Omental fat pad (tissue), 3 donors: ENCODE measurements at regions not wholly inside any gene's neighbourhood (a gene's known extent, or its start where the extent isn't known, plus 50 kb on each side); places are given as distances from the start of the nearest gene placed in this dataset.

Experiments
- ATAC-seq: fragments of 150-250 bp; one replicate; pipeline ENCODE4 v1.9.1; 2016; ENCODE audit warnings: mild to moderate bottlenecking, moderate library complexity; ENCODE audit not compliant: low FRiP score
- DNase-seq: peaks from one replicate; pipeline ENCODE4 v3.0.0-alpha.2; 2019; ENCODE audit warnings: low spot score
- TF ChIP-seq, protein P1 (sequence below), 3 donors: fragments of 450-650 bp; IDR thresholded peaks; one replicate each; pipeline ENCODE4 v1.5.1; 2016 to 2017; ENCODE audit warnings: antibody characterized with exemption in 3 of 3, mild to moderate bottlenecking in 3 of 3, moderate library complexity in 2 of 3

DNA sequence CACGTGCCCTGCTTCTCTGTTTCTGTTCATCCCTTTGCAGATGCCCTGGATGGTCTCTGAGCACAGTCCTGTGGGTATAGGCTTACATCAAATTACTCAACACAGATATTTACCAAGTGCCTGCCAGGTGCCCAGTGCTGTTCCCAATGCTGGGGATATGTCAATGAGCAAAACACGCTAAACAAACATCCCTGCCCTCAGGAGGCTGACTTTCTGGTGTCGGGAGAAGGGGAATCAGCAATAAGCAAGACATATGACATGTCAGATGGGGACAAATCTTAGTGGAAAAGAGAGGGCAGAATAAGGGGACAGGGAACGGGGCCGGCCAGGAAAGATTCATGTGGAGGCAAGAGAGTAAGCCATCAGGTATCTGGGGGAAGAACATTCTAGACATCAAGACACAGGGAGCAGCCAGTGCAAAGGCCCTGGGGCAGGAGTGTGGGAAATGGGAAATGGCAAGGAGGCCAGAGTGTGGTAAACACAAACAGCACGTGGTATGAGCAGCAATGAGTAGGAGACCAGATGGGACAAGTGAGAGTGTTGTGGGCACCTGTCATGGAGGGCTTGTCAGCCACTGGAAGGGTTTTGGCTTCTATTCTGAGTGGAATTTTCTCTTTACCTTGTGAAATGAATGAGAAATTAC, 160.2 kb upstream of the KAZN start:
- DNase-seq (no peak), ATAC-seq (no peak)
- TF ChIP-seq, protein P1, sequence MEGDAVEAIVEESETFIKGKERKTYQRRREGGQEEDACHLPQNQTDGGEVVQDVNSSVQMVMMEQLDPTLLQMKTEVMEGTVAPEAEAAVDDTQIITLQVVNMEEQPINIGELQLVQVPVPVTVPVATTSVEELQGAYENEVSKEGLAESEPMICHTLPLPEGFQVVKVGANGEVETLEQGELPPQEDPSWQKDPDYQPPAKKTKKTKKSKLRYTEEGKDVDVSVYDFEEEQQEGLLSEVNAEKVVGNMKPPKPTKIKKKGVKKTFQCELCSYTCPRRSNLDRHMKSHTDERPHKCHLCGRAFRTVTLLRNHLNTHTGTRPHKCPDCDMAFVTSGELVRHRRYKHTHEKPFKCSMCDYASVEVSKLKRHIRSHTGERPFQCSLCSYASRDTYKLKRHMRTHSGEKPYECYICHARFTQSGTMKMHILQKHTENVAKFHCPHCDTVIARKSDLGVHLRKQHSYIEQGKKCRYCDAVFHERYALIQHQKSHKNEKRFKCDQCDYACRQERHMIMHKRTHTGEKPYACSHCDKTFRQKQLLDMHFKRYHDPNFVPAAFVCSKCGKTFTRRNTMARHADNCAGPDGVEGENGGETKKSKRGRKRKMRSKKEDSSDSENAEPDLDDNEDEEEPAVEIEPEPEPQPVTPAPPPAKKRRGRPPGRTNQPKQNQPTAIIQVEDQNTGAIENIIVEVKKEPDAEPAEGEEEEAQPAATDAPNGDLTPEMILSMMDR (IDR thresholded peaks at IDR 0.05) = no peak

DNA sequence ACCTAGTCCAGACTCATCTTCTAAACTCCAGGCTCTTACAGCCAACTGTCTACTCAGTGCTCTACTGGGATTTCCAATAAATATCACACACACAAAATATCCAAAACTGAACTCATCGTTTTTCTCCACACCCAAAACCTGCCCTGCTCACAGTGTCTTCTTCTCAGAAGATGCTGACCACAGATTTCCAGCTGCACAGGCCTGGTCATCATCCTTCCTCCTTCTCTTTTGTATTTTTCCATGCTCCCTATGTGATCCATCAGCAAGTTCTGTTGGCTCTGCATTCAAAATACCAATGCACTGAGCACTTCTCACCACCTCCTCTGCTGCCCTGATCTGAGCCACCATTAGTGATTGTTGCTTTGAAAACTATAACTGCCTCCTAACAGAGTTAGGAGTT, 159.5 kb upstream of the KAZN start:
- no peak for ATAC-seq
- TF ChIP-seq, protein P1 (IDR thresholded peaks at IDR 0.05) = no peak
- no peak for DNase-seq

DNA sequence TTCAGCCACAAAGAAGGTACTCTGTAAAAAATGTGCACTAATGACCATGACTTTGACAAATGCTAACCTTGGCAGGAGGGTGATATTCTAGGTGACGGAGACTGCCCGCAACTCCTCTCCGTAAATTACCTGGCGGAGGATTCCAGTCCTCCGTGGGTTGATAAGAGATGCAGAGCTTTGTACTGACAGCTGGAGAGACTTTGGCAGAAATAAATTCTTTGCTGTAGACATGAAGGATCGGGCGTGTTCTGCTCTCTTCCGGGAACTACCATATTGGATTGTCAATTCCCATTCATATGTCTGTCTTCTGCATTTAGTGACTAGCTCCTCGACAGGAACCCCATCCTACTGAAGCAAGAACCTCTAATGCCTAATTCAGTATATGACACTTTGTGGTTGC, 158.3 kb upstream of the KAZN start:
- DNase-seq (no peak), ATAC-seq (no peak)
- TF ChIP-seq, protein P1 (IDR thresholded peaks at IDR 0.05) = no peak

DNA sequence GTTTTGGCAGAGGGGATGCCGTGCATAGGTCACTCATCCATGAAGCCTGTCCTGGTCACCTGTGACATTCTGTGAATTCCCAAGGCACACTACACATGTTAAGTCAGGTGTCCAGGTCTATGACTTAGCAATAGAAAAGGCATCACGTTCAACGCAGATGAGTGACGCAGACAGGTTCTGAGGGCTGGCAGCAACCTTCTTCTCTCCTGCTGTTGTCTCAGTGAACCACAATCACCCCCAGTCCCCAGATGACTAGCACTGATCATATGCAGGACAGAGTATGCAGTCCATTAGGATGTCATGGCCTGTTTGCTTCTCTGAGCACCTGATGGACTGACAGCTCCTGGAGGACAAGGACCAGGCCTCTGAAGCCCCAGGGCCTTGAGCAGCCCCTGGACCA, 157.8 kb upstream of the KAZN start:
- DNase-seq = no peak
- TF ChIP-seq, protein P1 (IDR thresholded peaks at IDR 0.05) = no peak
- ATAC-seq = no peak

DNA sequence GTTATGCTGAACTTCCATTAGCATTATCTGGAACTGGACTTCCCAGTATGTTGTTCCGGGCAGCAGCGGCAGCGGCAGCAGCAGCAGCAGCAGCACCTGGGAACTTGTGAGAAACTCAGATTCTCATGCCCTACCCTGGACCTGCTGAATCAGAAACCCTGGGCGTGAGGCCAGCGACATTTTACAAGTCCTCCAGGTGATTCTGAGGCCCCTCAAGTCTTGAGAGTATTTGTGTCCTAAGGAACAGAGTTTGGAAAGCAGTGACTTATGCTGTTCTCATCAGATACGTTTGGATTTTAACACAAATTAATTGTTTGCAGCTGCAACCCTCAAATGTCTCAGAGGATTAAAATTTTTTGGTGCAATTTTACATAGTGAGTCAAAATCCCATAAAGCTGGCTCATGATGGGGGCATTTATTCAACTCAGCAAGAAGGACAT, 157.2 kb upstream of the KAZN start:
- ATAC-seq (no peak), DNase-seq (no peak)
- TF ChIP-seq, protein P1 (IDR thresholded peaks at IDR 0.05) = no peak

DNA sequence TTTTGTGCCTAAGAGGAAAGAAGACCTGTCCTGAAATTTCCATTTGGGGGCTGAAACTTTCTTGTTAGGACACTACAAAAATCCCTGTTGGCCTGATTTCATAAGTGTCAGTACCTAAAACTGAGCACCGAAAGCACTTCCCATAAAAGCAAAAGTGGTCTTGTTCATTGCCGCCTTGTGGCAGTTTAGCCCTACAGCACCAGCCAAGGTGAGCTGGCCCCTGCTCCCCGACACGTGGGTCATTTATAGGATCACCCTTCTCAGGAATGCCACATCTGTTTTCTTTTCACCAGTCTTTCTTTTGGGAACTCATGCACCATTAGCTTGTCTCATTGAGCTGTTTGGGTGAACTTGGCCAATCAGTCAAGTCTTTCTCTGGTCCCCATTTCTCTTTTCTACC, 155.8 kb upstream of the KAZN start:
- DNase-seq (no peak), ATAC-seq (no peak)
- TF ChIP-seq, protein P1 (IDR thresholded peaks at IDR 0.05) = no peak

DNA sequence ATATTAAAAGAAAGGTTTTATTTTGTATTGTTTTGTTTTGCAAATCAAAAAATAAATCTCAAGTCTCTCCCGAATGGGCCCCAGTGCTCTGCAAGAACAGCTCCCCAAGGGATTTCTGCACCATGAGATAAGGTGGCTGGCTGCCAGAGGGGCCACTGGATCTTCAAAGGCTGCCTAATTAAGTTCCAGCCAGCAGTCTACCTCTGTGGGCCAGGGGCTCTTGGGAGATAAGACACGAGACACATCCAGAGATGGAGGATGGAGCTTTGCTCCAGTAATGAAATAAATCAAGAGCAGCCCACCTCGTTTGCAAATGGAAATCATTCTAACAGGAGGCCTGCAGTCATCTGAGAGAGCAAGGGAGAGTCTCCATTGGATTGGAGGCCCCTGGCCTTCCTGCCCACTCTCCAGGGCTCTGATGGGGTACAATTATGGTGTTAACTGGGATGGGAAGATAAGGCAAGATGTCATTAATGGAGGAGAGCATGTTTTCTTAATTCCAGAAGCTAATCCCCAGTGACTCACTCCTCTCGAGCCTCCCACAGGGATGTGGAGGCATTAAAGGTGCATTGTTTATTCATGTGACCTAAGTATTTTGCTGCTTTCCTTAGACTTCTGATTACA, 155.2 kb upstream of the KAZN start:
- DNase-seq (no peak), ATAC-seq (no peak)
- TF ChIP-seq, protein P1 (IDR thresholded peaks at IDR 0.05) = no peak
